HEK293 (cell line): ENCODE measurements at regions not wholly inside any gene's neighbourhood (a gene's known extent, or its start where the extent isn't known, plus 50 kb on each side); places are given as distances from the start of the nearest gene placed in this dataset.

Experiments
- CTCF ChIA-PET: fragments of 350-600 bp; formaldehyde crosslinking; extraction: SDS; loops from one replicate; lab custom pipeline; 2021; ENCODE audit warnings: antibody characterized with exemption; lab: Yijun Ruan, JAX
- POLR2A ChIA-PET: fragments of 300-600 bp; formaldehyde crosslinking; extraction: SDS; loops from one replicate; lab custom pipeline; 2020; ENCODE audit warnings: antibody characterized with exemption, inconsistent platforms; lab: Yijun Ruan, JAX
- H3K27ac ChIP-seq: fragments of 200-500 bp; sonication (Bioruptor generic); 2 replicates; pipeline ENCODE4 v1.5.1; 2014; ENCODE audit warnings: low read depth, low read length, control low read depth, inconsistent platforms; ENCODE audit errors: extremely low read depth
- H3K36me3 ChIP-seq, 2 experiments: fragments of 200-500 bp in 1 of 2; sonication (Bioruptor generic) in 1 of 2; 1 replicate in 1 of 2; 2 replicates in 1 of 2; pipeline ENCODE4 v1.5.1; 2014 to 2017; ENCODE audit warnings: inconsistent platforms in 2 of 2, low read length in 2 of 2; ENCODE audit not compliant: control insufficient read depth in 2 of 2, insufficient read depth in 1 of 2
- H3K4me1 ChIP-seq: fragments of 200-500 bp; sonication (Bioruptor generic); 2 replicates; pipeline ENCODE4 v1.5.1; 2014; ENCODE audit warnings: mild to moderate bottlenecking, low read length, inconsistent platforms; ENCODE audit not compliant: control insufficient read depth, insufficient read depth
- H3K4me3 ChIP-seq: 2 replicates; pipeline ENCODE4 v1.5.1; 2011; ENCODE audit warnings: low read depth, mild to moderate bottlenecking, control low read depth, low read length, moderate library complexity
- H3K9me3 ChIP-seq: fragments of 200-500 bp; sonication (Bioruptor generic); 2 replicates; pipeline ENCODE4 v1.5.1; 2014; ENCODE audit warnings: low read depth, low read length, inconsistent platforms; ENCODE audit not compliant: control insufficient read depth, insufficient read depth
- HOXC10 ChIP-seq: sonication (generic); formaldehyde crosslinking; IDR thresholded peaks from 2 replicates; pipeline ENCODE4 v1.8.1; 2023; ENCODE audit warnings: mild to moderate bottlenecking, missing genetic modification reagents
- MEIS1 ChIP-seq: sonication (generic); formaldehyde crosslinking; IDR thresholded peaks from 2 replicates; pipeline ENCODE4 v1.8.1; 2022; ENCODE audit warnings: missing genetic modification reagents, mild to moderate bottlenecking, borderline replicate concordance
- ZBTB44 ChIP-seq: fragments of 450-650 bp; IDR thresholded peaks from 2 replicates; pipeline ENCODE4 v1.5.1; 2018; ENCODE audit warnings: missing biosample characterization, mild to moderate bottlenecking, missing genetic modification characterization
- ZEB2 ChIP-seq: fragments of 450-650 bp; formaldehyde crosslinking; IDR thresholded peaks from 2 replicates; pipeline ENCODE4 v1.5.1; 2016; ENCODE audit warnings: missing biosample characterization, missing genetic modification characterization
- ZNF133 ChIP-seq: fragments of 450-650 bp; formaldehyde crosslinking; IDR thresholded peaks from 2 replicates; pipeline ENCODE4 v1.5.1; 2016; ENCODE audit warnings: missing biosample characterization, missing genetic modification characterization
- ZNF248 ChIP-seq: fragments of 450-650 bp; formaldehyde crosslinking; IDR thresholded peaks from 2 replicates; pipeline ENCODE4 v1.5.1; 2017; ENCODE audit warnings: missing biosample characterization, missing genetic modification characterization
- ZNF404 ChIP-seq: fragments of 450-650 bp; formaldehyde crosslinking; IDR thresholded peaks from 2 replicates; pipeline ENCODE4 v1.5.1; 2017; ENCODE audit warnings: missing biosample characterization, missing genetic modification characterization
- ZNF449 ChIP-seq: fragments of 450-650 bp; formaldehyde crosslinking; IDR thresholded peaks from 2 replicates; pipeline ENCODE4 v1.5.1; 2017; ENCODE audit warnings: missing biosample characterization, mild to moderate bottlenecking, missing genetic modification characterization, moderate library complexity
- ZNF558 ChIP-seq: fragments of 450-650 bp; formaldehyde crosslinking; IDR thresholded peaks from 2 replicates; pipeline ENCODE4 v1.5.1; 2016; ENCODE audit warnings: missing biosample characterization, missing genetic modification characterization
- ZNF629 ChIP-seq: fragments of 450-650 bp; formaldehyde crosslinking; IDR thresholded peaks from 2 replicates; pipeline ENCODE4 v1.5.1; 2017; ENCODE audit warnings: missing biosample characterization, missing genetic modification characterization
- ZNF654 ChIP-seq: fragments of 450-650 bp; formaldehyde crosslinking; IDR thresholded peaks from 2 replicates; pipeline ENCODE4 v1.5.1; 2016; ENCODE audit warnings: low read depth, missing biosample characterization, missing genetic modification characterization
- ZNF658 ChIP-seq: fragments of 450-650 bp; formaldehyde crosslinking; IDR thresholded peaks from 2 replicates; pipeline ENCODE4; 2016; ENCODE audit warnings: missing biosample characterization, missing genetic modification characterization
- ZNF692 ChIP-seq: fragments of 450-650 bp; formaldehyde crosslinking; IDR thresholded peaks from 2 replicates; pipeline ENCODE4 v1.5.1; 2016; ENCODE audit warnings: missing biosample characterization, missing genetic modification characterization
- ZNF768 ChIP-seq: fragments of 450-650 bp; formaldehyde crosslinking; IDR thresholded peaks from 2 replicates; pipeline ENCODE4 v1.5.1; 2018; ENCODE audit warnings: missing biosample characterization, mild to moderate bottlenecking, missing genetic modification characterization
- ZNF785 ChIP-seq: fragments of 450-650 bp; formaldehyde crosslinking; IDR thresholded peaks from 2 replicates; pipeline ENCODE4 v1.5.1; 2016; ENCODE audit warnings: missing biosample characterization, missing genetic modification characterization
- TF ChIP-seq, protein P1 (sequence below): fragments of 450-650 bp; formaldehyde crosslinking; IDR thresholded peaks from 2 replicates; pipeline ENCODE4 v1.5.1; 2017; ENCODE audit warnings: missing biosample characterization, missing genetic modification characterization
- TF ChIP-seq, protein P2 (sequence below): fragments of 450-650 bp; formaldehyde crosslinking; IDR thresholded peaks from 2 replicates; pipeline ENCODE4 v1.5.1; 2016; ENCODE audit warnings: missing biosample characterization, missing genetic modification characterization

GRCh38 chr1:103948526-103948925 is 198.8 kb downstream of the AMY1C start:
- POLR2A ChIA-PET = no interaction called here
- H3K36me3 ChIP-seq = no peaks in the 10 kb centered on the region
- H3K4me1 ChIP-seq = no peaks in the 10 kb centered on the region
- H3K9me3 ChIP-seq = no peaks in the 10 kb centered on the region
- CTCF ChIA-PET = interaction anchor here (0.7 to 1.6 kb wide), 2 partner anchors 184 to 275 kb away, joined by 6 to 7 read pairs; no protein-coding TSS in a partner anchor
- H3K4me3 ChIP-seq = no peak overlapping the region
- no peak overlapping the region for H3K27ac ChIP-seq
- peak; percentile 41 for TF ChIP-seq ZNF654 (tag by site-specific recombination)
- no peak for TF ChIP-seq ZNF404 (tag by site-specific recombination)

GRCh38 chr1:103949779-103950178 is 200.1 kb downstream of the AMY1C start:
- TF ChIP-seq ZBTB44 (tag by site-specific recombination) (no peak), MEIS1 (CRISPR knock-in tag) (no peak), ZNF629 (tag by site-specific recombination) (no peak), ZNF768 (tag by site-specific recombination) (no peak), ZNF133 (no peak), ZNF785 (no peak), ZNF449 (tag by site-specific recombination) (no peak), ZNF558 (no peak), ZNF248 (tag by site-specific recombination) (no peak), ZEB2 (tag by site-specific recombination) (no peak), HOXC10 (CRISPR knock-in tag) (no peak), ZNF692 (no peak), ZNF658 (tag by site-specific recombination) (no peak)
- TF ChIP-seq, protein P1, sequence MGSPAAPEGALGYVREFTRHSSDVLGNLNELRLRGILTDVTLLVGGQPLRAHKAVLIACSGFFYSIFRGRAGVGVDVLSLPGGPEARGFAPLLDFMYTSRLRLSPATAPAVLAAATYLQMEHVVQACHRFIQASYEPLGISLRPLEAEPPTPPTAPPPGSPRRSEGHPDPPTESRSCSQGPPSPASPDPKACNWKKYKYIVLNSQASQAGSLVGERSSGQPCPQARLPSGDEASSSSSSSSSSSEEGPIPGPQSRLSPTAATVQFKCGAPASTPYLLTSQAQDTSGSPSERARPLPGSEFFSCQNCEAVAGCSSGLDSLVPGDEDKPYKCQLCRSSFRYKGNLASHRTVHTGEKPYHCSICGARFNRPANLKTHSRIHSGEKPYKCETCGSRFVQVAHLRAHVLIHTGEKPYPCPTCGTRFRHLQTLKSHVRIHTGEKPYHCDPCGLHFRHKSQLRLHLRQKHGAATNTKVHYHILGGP (tag by site-specific recombination) = no peak
- TF ChIP-seq, protein P2, sequence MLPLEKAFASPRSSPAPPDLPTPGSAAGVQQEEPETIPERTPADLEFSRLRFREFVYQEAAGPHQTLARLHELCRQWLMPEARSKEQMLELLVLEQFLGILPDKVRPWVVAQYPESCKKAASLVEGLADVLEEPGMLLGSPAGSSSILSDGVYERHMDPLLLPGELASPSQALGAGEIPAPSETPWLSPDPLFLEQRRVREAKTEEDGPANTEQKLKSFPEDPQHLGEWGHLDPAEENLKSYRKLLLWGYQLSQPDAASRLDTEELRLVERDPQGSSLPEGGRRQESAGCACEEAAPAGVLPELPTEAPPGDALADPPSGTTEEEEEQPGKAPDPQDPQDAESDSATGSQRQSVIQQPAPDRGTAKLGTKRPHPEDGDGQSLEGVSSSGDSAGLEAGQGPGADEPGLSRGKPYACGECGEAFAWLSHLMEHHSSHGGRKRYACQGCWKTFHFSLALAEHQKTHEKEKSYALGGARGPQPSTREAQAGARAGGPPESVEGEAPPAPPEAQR (tag by site-specific recombination) = no peak
- H3K4me3 ChIP-seq = no peak overlapping the region
- CTCF ChIA-PET = no interaction called here
- POLR2A ChIA-PET = no interaction called here
- no peak overlapping the region for H3K27ac ChIP-seq
- no peaks in the 10 kb centered on the region for H3K4me1 ChIP-seq
- H3K36me3 ChIP-seq = no peaks in the 10 kb centered on the region
- no peaks in the 10 kb centered on the region for H3K9me3 ChIP-seq
